ENCODE measurements at regions not wholly inside any gene's neighbourhood (a gene's known extent, or its start where the extent isn't known, plus 50 kb on each side); places are given as distances from the start of the nearest gene placed in this dataset.

- no peak overlapping the region for H3K27ac ChIP-seq
- H3K4me3 ChIP-seq = no peak overlapping the region
- intact Hi-C loops (cut with DNase I) = loop anchor here (10.0 kb wide), 1 partner anchor 232 kb away; no protein-coding TSS in a partner anchor
- no peak for TF ChIP-seq CTCF (IDR thresholded peaks at IDR 0.05)
- H3K36me3 ChIP-seq = no peaks in the 10 kb centered on the region
- ATAC-seq = no peak
- no peaks in the 10 kb centered on the region for H3K4me1 ChIP-seq
- no peaks in the 10 kb centered on the region for H3K9me3 ChIP-seq
- DNase-seq = no peak
- H3K27me3 ChIP-seq = no peaks in the 10 kb centered on the region
Measured at GRCh38 chr10:91012502-91012901, 91.6 kb upstream of the ANKRD1 start.

GRCh38 chr10:91013985-91014384, 93.1 kb upstream of the ANKRD1 start:
- no peak for TF ChIP-seq CTCF (IDR thresholded peaks at IDR 0.05)
- intact Hi-C loops (cut with DNase I) = loop anchor here (10.0 kb wide), 1 partner anchor 231 kb away; no protein-coding TSS in a partner anchor
- ATAC-seq (no peak), DNase-seq (no peak)
- Histone ChIP-seq H3K27ac (no peak overlapping the region), H3K27me3 (no peaks in the 10 kb centered on the region), H3K36me3 (no peaks in the 10 kb centered on the region), H3K9me3 (no peaks in the 10 kb centered on the region), H3K4me3 (no peak overlapping the region), H3K4me1 (no peaks in the 10 kb centered on the region)

GRCh38 chr10:91017198-91017597, 96.3 kb upstream of the ANKRD1 start:
- no peak overlapping the region for H3K4me3 ChIP-seq
- DNase-seq (no peak), ATAC-seq (no peak)
- no peak for TF ChIP-seq CTCF (IDR thresholded peaks at IDR 0.05)
- H3K9me3 ChIP-seq = no peaks in the 10 kb centered on the region
- intact Hi-C loops (cut with DNase I) = loop anchor here (10.0 kb wide), 1 partner anchor 228 kb away; no protein-coding TSS in a partner anchor
- H3K36me3 ChIP-seq = no peaks in the 10 kb centered on the region
- no peak overlapping the region for H3K27ac ChIP-seq
- no peaks in the 10 kb centered on the region for H3K27me3 ChIP-seq
- H3K4me1 ChIP-seq = peaks cover 3% of the 10 kb centered on the region

- H3K9me3 ChIP-seq = no peaks in the 10 kb centered on the region
- no peak overlapping the region for H3K4me3 ChIP-seq
- DNase-seq (no peak), ATAC-seq (no peak)
- H3K27me3 ChIP-seq = no peaks in the 10 kb centered on the region
- no peak for TF ChIP-seq CTCF (IDR thresholded peaks at IDR 0.05)
- H3K4me1 ChIP-seq = peaks cover 8% of the 10 kb centered on the region
- peak overlapping the region; percentile 36 for H3K27ac ChIP-seq
- no peaks in the 10 kb centered on the region for H3K36me3 ChIP-seq
- intact Hi-C loops (cut with DNase I) = no loop called here
Measured at GRCh38 chr10:91021901-91022300, 101.0 kb upstream of the ANKRD1 start.

GRCh38 chr10:91022390-91022789, 101.5 kb upstream of the ANKRD1 start:
- no peaks in the 10 kb centered on the region for H3K36me3 ChIP-seq
- H3K9me3 ChIP-seq = no peaks in the 10 kb centered on the region
- ATAC-seq = no peak
- no peaks in the 10 kb centered on the region for H3K27me3 ChIP-seq
- no peak for DNase-seq
- H3K4me1 ChIP-seq = peaks cover 8% of the 10 kb centered on the region
- H3K27ac ChIP-seq = peak overlapping the region; percentile 36
- no peak overlapping the region for H3K4me3 ChIP-seq
- no peak for TF ChIP-seq CTCF (IDR thresholded peaks at IDR 0.05)
- intact Hi-C loops (cut with DNase I) = no loop called here
